Neural progenitor cell (in vitro differentiated cells): ENCODE measurements at regions not wholly inside any gene's neighbourhood (a gene's known extent, or its start where the extent isn't known, plus 50 kb on each side); places are given as distances from the start of the nearest gene placed in this dataset.

Experiments
- CTCF ChIP-seq: fragments of 200-600 bp; sonication (generic); IDR thresholded peaks from 2 replicates; pipeline ENCODE4 v1.5.1; 2017; ENCODE audit warnings: antibody characterized with exemption, mild to moderate bottlenecking
- EZH2phosphoT487 ChIP-seq: fragments of 200-600 bp; sonication (generic); IDR thresholded peaks from 2 replicates; pipeline ENCODE4 v1.6.1; 2017; ENCODE audit warnings: antibody characterized with exemption

DNA sequence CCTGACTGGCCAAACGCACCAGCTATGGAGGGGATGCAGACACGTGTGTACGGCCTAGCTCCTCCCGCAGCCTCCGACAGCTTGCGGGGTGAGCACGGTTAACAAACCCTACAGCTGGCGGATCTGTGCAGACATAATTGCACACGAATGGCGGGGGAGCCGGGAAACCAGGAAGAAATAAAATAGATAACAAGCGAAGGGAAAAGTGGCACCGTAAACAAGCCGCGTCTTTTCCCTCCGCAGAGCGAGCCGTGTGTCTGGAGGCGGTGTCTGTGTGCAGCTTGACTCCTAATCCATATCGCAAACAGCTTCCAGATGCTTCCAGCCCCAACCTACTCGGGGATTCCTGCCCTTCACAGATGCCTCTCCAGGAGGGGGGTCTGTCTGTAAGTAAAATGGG, 853.1 kb upstream of the SALL3 start:
- TF ChIP-seq CTCF (no peak), EZH2phosphoT487 (no peak)
